ENCODE measurements at regions not wholly inside any gene's neighbourhood (a gene's known extent, or its start where the extent isn't known, plus 50 kb on each side); places are given as distances from the start of the nearest gene placed in this dataset.

DNA sequence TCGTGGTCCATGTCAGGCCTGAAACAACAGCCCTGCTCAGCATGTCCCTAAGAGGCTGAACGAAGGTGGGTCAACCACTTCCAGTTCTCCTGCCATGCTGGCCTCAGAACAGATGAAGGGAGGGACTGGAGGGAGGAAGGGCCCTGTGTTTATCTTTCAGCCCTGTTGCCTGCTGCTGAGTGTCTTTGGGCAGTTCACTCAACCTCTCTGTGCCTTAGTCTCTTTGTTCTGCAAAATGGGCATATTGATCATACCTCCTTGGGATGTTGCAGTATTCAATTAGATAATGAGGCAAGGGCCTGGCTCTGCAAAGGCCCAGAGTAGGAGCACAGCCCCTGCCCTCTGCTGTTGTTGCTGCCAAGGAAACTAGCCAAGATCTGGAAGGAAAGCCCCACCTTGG lies 207.5 kb downstream of the MN1 start:
- Mint-ChIP-seq H3K27me3 (ENCODE audit: low read depth) (peaks cover under 1% of the 10 kb centered on the region), H3K27ac (ENCODE audit: unreplicated experiment) (no peak overlapping the region)
- TF ChIP-seq, protein P1, sequence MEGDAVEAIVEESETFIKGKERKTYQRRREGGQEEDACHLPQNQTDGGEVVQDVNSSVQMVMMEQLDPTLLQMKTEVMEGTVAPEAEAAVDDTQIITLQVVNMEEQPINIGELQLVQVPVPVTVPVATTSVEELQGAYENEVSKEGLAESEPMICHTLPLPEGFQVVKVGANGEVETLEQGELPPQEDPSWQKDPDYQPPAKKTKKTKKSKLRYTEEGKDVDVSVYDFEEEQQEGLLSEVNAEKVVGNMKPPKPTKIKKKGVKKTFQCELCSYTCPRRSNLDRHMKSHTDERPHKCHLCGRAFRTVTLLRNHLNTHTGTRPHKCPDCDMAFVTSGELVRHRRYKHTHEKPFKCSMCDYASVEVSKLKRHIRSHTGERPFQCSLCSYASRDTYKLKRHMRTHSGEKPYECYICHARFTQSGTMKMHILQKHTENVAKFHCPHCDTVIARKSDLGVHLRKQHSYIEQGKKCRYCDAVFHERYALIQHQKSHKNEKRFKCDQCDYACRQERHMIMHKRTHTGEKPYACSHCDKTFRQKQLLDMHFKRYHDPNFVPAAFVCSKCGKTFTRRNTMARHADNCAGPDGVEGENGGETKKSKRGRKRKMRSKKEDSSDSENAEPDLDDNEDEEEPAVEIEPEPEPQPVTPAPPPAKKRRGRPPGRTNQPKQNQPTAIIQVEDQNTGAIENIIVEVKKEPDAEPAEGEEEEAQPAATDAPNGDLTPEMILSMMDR (conservative IDR thresholded peaks at IDR 0.05), result no peak

DNA sequence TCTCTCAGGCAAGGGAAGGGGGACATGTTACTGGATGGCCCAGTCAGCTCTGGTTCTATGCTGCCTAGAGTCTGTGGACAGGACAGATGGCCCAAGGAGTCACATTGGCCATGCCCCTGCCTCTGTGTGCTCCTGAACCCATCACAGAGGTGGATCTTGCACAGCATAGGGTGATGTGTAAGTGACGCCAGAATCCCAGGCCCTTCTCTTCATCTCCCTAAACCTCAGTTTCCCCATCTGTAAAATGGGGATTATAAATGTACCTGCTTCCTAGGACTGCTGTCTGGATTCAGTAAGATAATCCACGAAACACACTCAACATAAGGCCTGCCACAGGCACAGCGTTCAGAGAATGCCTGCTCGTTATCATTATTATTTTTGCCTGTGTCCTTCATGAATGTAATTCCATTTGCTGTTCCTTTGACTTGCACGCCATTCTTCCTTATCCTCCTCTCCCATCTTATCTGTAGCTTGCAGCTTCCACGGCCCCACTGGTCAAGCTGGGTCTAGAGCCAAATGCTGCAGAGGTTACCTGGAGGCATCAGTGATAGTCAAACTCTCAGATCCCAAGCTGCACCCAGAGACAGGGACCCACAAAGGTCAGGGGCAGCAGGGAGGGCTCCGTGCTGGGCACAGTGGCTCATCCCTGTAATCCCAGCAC lies 207.0 kb downstream of the MN1 start:
- no peak for DNase-seq (ENCODE audit: low read depth, low spot score)
- TF ChIP-seq, protein P1 (conservative IDR thresholded peaks at IDR 0.05), result no peak
- H3K4me3 Mint-ChIP-seq, result no peak overlapping the region
- no peaks in the 10 kb centered on the region for H3K4me1 Mint-ChIP-seq
- no peak overlapping the region for H3K27ac Mint-ChIP-seq (ENCODE audit: unreplicated experiment)
- H3K9me3 Mint-ChIP-seq, result no peaks in the 10 kb centered on the region
- no peaks in the 10 kb centered on the region for H3K27me3 Mint-ChIP-seq (ENCODE audit: low read depth)
- H3K36me3 Mint-ChIP-seq (ENCODE audit: low read depth), result no peaks in the 10 kb centered on the region

More for the DNA sequence above, 207.5 kb downstream of the MN1 start:
- Mint-ChIP-seq H3K36me3 (ENCODE audit: low read depth) (peaks cover 1% of the 10 kb centered on the region), H3K9me3 (peaks cover 3% of the 10 kb centered on the region), H3K4me1 (peaks cover 1% of the 10 kb centered on the region), H3K4me3 (no peak overlapping the region)
- DNase-seq (ENCODE audit: low read depth, low spot score), result no peak

DNA sequence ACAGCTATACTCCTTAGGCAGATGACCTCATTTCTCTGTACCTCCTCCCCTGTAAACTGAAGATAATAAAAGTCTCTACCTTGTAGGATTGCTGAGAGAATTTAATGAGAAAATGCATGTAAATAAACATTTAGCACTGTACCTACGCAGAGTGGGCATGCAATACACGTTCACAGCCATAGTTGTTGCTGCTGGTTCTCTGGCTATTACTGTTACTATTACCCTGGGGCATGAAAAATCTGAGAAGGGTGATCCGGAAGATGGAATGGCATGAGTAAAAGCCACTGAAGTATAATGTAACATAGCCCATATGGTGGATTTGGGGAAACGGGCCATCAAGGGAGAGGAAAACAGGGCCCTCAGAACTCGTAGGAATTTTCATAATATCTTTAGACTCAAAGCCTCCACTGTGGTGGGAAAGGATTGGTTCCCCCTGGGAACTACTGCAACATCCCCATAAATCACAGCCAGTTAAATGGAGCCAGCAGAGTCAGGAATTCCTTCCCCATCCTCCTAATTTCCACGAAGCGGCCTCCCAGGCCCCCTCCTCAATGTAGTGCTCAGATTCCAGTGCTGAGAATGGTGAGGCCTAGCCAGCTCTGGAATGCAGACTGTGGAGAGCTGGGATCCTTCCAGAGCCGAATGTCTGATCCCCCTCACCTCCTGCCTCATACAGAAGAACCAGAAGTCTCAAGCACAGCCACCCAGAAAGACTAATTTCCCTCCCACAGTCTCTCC lies 205.3 kb downstream of the MN1 start:
- DNase-seq (ENCODE audit: low read depth, low spot score), result no peak
- Mint-ChIP-seq H3K27me3 (ENCODE audit: low read depth) (no peaks in the 10 kb centered on the region), H3K9me3 (no peaks in the 10 kb centered on the region), H3K4me3 (no peak overlapping the region), H3K4me1 (peaks cover 6% of the 10 kb centered on the region), H3K27ac (ENCODE audit: unreplicated experiment) (no peak overlapping the region), H3K36me3 (ENCODE audit: low read depth) (no peaks in the 10 kb centered on the region)
- TF ChIP-seq, protein P1 (conservative IDR thresholded peaks at IDR 0.05), result no peak

DNA sequence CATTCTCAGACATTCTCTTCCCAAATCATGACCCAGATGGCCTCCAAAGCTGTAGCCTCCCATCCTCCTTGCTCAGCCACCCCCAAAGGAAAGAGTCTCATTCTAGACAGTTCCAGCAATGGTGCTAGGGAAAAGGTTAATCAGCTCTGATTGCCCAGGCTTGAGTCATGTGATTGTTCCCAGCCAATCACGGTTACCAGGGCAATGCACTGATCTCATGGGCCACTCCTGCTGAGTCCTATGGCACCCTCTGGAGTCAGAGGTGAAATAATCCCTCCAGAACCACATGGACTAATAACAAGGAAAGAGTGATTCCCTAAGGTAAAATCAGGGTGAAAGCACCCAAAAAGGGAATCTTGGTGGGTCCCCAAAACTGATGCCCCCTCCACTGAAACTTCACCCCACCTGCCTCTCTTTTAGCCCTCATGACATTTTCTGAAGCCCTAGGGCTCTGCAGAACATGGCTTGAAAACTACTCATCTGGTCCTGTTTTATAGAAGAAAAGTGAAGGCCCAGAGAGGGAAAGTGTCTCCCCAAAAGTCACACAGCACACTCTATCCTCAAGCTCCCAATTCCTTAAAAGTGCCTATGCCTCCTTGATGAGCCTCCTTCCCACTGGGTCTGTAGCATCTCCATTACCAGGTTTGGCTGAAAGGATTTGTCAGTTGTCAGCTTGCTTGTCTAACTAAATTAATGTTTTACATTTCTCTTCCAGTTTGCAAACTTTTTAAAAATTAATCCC lies 203.7 kb downstream of the MN1 start:
- Mint-ChIP-seq H3K27me3 (ENCODE audit: low read depth) (no peaks in the 10 kb centered on the region), H3K27ac (ENCODE audit: unreplicated experiment) (no peak overlapping the region), H3K36me3 (ENCODE audit: low read depth) (no peaks in the 10 kb centered on the region), H3K4me1 (peaks cover 16% of the 10 kb centered on the region), H3K4me3 (no peak overlapping the region), H3K9me3 (no peaks in the 10 kb centered on the region)
- no peak for DNase-seq (ENCODE audit: low read depth, low spot score)
- TF ChIP-seq, protein P1 (conservative IDR thresholded peaks at IDR 0.05), result no peak

DNA sequence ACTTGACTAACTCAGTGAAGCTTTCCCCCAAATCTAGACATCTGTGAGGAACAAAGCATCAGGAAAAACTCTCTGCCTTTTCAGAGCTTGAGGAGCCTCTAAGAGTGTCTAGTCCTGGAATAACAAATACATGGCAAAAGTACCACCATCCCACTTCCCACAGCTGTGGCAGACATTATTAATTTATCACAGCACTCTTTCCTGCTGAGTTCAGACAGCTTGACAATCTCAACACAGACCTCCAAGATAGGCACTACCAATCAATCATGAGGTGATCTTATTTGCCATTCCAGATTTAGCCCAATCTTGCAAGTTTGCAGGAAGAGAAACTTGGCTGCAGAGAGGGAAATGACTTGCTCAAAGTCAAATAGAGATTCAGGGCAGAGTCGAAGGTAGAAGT lies 202.8 kb downstream of the MN1 start:
- TF ChIP-seq, protein P1 (conservative IDR thresholded peaks at IDR 0.05), result no peak
- Mint-ChIP-seq H3K9me3 (no peaks in the 10 kb centered on the region), H3K4me3 (no peak overlapping the region)

More for the DNA sequence above, 202.8 kb downstream of the MN1 start:
- Mint-ChIP-seq H3K27me3 (ENCODE audit: low read depth) (no peaks in the 10 kb centered on the region), H3K36me3 (ENCODE audit: low read depth) (no peaks in the 10 kb centered on the region), H3K27ac (ENCODE audit: unreplicated experiment) (no peak overlapping the region), H3K4me1 (peaks cover 17% of the 10 kb centered on the region)
- no peak for DNase-seq (ENCODE audit: low read depth, low spot score)
